Stomach (tissue), 4 donors: ENCODE measurements at regions not wholly inside any gene's neighbourhood (a gene's known extent, or its start where the extent isn't known, plus 50 kb on each side); places are given as distances from the start of the nearest gene placed in this dataset.

Experiments used
- CTCF ChIP-seq, 7 experiments: fragments of 450-650 bp in 4 of 7; fragments of 200-600 bp in 3 of 7; sonication (generic) in 3 of 7; IDR thresholded peaks; one replicate each; pipeline ENCODE4 v1.5.1; 2016 to 2019; ENCODE audit warnings: antibody characterized with exemption in 7 of 7, control low read depth in 2 of 7, mild to moderate bottlenecking in 1 of 7
- POLR2A ChIP-seq, 4 donors: fragments of 450-650 bp; IDR thresholded peaks; one replicate each; pipeline ENCODE4 v1.6.1; 2016; ENCODE audit warnings: antibody characterized with exemption in 4 of 4, control low read depth in 2 of 4, mild to moderate bottlenecking in 1 of 4, moderate library complexity in 1 of 4
- POLR2AphosphoS5 ChIP-seq, 3 donors: sonication (generic); formaldehyde crosslinking; IDR thresholded peaks; one replicate each; pipeline ENCODE4 v1.6.1; 2016; ENCODE audit warnings: antibody characterized with exemption in 3 of 3

- TF ChIP-seq CTCF (IDR thresholded peaks at IDR 0.05) (no peak), POLR2A (IDR thresholded peaks at IDR 0.05) (no peak), POLR2AphosphoS5 (IDR thresholded peaks at IDR 0.05) (no peak)
Observed at GRCh38 chr15:23854912-23855659, 168.0 kb upstream of the NDN start.
